Epithelial cell of esophagus (primary cell): ENCODE measurements at regions not wholly inside any gene's neighbourhood (a gene's known extent, or its start where the extent isn't known, plus 50 kb on each side); places are given as distances from the start of the nearest gene placed in this dataset.
"Not testable (repeated sequence)": the region's sequence is repeated elsewhere in the genome, so short reads cannot be mapped to it uniquely, and the experiment has no call there.

Source experiments
- DNase-seq: peaks from one replicate; pipeline ENCODE4 v3.0.0; 2010; ENCODE audit warnings: low read depth
- H3K4me3 ChIP-seq: 2 replicates; pipeline ENCODE4 v1.5.1; 2011; ENCODE audit warnings: mild to moderate bottlenecking, low read length, control low read depth
- CTCF ChIP-seq: IDR thresholded peaks from 2 replicates; pipeline ENCODE4 v1.5.1; 2011; ENCODE audit warnings: low read depth, mild to moderate bottlenecking, low read length, control low read depth, inconsistent platforms; ENCODE audit not compliant: insufficient read depth; ENCODE audit errors: missing control alignments

GRCh38 chr7:81268551-81268950 is 349.7 kb upstream of the SEMA3C start:
- no peak for TF ChIP-seq CTCF
- no peak for DNase-seq
- H3K4me3 ChIP-seq, result no peak overlapping the region

GRCh38 chr7:81267508-81267907 is 348.7 kb upstream of the SEMA3C start:
- DNase-seq, result peak; percentile 99
- no peak overlapping the region for H3K4me3 ChIP-seq

GRCh38 chr7:81264116-81264515 is 345.3 kb upstream of the SEMA3C start:
- TF ChIP-seq CTCF, result no peak
- no peak overlapping the region for H3K4me3 ChIP-seq
- peak; percentile 90 for DNase-seq

More at GRCh38 chr7:81267508-81267907, 348.7 kb upstream of the SEMA3C start:
- peak; percentile 15 for TF ChIP-seq CTCF

GRCh38 chr7:81260152-81260551 is 341.3 kb upstream of the SEMA3C start:
- no peak for TF ChIP-seq CTCF
- H3K4me3 ChIP-seq, result no peak overlapping the region
- no peak for DNase-seq

GRCh38 chr7:81256991-81257390 is 338.1 kb upstream of the SEMA3C start:
- DNase-seq, result no peak

GRCh38 chr7:81248420-81248819 is 329.6 kb upstream of the SEMA3C start:
- TF ChIP-seq CTCF, result no peak
- no peak overlapping the region for H3K4me3 ChIP-seq
- peak; percentile 64 for DNase-seq

More at GRCh38 chr7:81256991-81257390, 338.1 kb upstream of the SEMA3C start:
- H3K4me3 ChIP-seq, result no peak overlapping the region
- no peak for TF ChIP-seq CTCF

GRCh38 chr7:81247364-81247763 is 328.5 kb upstream of the SEMA3C start:
- not testable (repeated sequence) for DNase-seq

More at GRCh38 chr7:81247364-81247763, 328.5 kb upstream of the SEMA3C start:
- not testable (repeated sequence) for H3K4me3 ChIP-seq
